ENCODE measurements at regions not wholly inside any gene's neighbourhood (a gene's known extent, or its start where the extent isn't known, plus 50 kb on each side); places are given as distances from the start of the nearest gene placed in this dataset.
"Not testable (repeated sequence)": the region's sequence is repeated elsewhere in the genome, so short reads cannot be mapped to it uniquely, and the experiment has no call there.

DNA sequence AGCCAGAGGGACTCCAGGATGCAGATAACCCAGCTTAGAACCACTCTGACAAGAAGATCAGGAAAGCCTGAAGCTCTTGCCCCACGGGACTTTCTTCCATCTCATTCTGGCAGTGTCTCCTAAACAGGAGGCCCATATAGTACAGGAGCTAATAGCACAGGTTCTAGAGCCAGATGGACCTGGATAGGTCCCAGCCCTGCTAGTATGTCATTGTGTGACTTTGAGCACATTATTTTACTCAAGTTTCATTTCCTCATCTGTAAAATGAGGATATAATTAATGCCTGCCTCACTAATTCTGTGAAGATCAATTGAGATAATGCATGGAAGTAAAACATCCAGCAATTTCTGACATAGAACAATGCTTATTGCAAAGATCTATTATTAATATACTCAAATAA is 66.5 kb upstream of the GZMB start:
- no peak for DNase-seq (ENCODE audit: low spot score in 2 of 2)
- no peaks in the 10 kb centered on the region for H3K9me3 ChIP-seq
- no peaks in the 10 kb centered on the region for H3K36me3 ChIP-seq
- H3K4me3 ChIP-seq = no peak overlapping the region
- no peak for TF ChIP-seq CTCF (IDR thresholded peaks at IDR 0.05)
- TF ChIP-seq POLR2AphosphoS5 (IDR thresholded peaks at IDR 0.05) = no peak
- no peak for TF ChIP-seq POLR2A (IDR thresholded peaks at IDR 0.05)
- H3K27me3 ChIP-seq = no peaks in the 10 kb centered on the region
- no peak overlapping the region for H3K27ac ChIP-seq
- intact Hi-C loops (cut with DNase I; ENCODE audit: low total_unique reads) = no loop called here
- no peaks in the 10 kb centered on the region for H3K4me1 ChIP-seq

- H3K27ac ChIP-seq = no peak overlapping the region
- H3K4me1 ChIP-seq = no peaks in the 10 kb centered on the region
- H3K36me3 ChIP-seq = no peaks in the 10 kb centered on the region
- H3K4me3 ChIP-seq = no peak overlapping the region
- no peaks in the 10 kb centered on the region for H3K27me3 ChIP-seq
- no peaks in the 10 kb centered on the region for H3K9me3 ChIP-seq
- DNase-seq (ENCODE audit: low spot score in 2 of 2) = no peak
- intact Hi-C loops (cut with DNase I; ENCODE audit: low total_unique reads) = no loop called here
- TF ChIP-seq POLR2AphosphoS5 (IDR thresholded peaks at IDR 0.05) = no peak
- no peak for TF ChIP-seq POLR2A (IDR thresholded peaks at IDR 0.05)
- no peak for TF ChIP-seq CTCF (IDR thresholded peaks at IDR 0.05)
Observed at GRCh38 chr14:24699052-24699451, 65.1 kb upstream of the GZMB start.

DNA sequence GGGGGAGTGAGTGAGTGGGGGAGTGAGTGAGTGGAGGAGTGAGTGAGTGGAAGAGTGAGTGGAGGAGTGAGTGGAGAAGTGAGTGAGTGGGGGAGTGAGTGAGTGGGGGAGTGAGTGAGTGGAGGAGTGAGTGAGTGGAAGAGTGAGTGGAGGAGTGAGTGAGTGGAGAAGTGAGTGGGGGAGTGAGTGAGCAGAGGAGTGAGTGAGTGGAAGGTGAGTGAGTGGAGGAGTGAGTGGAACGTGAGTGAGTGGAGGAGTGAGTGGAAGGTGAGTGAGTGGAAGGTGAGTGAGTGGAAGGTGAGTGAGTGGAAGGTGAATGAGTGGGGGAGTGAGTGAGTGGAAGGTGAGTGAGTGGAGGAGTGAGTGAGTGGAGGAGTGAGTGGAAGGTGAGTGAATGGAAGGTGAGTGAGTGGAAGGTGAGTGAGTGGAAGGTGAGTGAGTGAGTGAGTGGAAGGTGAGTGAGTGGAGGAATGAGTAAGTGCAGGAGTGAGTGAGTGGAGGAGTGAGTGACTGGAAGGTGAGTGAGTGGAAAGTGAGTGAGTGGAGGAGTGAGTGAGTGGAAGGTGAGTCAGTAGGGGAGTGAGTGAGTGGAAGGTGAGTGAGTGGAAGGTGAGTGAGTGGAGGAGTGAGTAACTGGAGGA is 62.4 kb upstream of the GZMB start:
- intact Hi-C loops (cut with DNase I; ENCODE audit: low total_unique reads) = not testable (repeated sequence)

DNA sequence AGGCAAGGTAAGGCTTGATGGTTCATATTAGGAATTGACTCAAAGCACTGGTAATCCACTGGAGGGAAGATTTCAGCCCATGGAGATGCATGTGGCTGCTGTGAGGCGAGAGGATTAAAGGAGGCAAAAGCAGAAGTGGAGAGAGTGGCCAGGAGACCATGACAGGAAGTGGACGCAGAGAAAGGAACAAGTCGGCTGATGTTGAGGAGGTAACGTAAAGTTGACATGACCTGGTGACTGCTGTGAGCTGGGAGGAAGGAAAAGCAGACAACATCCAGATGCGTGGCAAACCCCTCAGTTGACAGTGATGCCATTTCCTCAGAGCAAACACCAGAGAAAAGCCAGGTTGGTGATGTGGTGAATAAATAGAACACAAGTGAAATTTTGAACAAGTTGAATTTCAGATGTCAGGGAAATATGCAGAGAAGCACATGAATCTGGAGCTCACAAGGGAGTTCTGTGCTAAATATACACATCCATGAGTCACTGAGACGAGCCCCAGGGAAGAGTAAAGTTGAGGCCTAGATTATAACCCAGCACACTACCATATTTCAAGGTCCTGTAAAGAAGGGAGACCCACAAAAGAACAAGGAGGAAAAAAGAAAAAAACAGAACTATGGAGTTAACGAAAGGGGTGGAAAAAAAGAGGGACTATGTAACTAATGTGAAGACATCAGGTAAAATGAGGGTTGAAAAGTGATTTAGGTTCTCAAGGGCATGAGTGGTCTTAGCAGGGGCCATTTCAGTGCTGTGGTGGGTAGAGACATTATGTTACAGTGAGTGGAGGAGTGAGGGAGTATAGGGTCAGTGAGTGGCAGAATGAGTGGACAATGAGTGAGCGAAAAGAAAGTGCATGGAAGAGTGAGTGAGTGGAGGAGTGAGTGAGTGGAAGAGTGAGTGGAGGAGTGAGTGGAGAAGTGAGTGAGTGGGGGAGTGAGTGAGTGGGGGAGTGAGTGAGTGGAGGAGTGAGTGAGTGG is 61.6 kb upstream of the GZMB start:
- no peaks in the 10 kb centered on the region for H3K36me3 ChIP-seq
- H3K4me3 ChIP-seq = no peak overlapping the region
- TF ChIP-seq POLR2AphosphoS5 (IDR thresholded peaks at IDR 0.05) = no peak
- no peak overlapping the region for H3K27ac ChIP-seq
- H3K27me3 ChIP-seq = no peaks in the 10 kb centered on the region
- intact Hi-C loops (cut with DNase I; ENCODE audit: low total_unique reads) = no loop called here
- DNase-seq (ENCODE audit: low spot score in 2 of 2) = no peak
- no peaks in the 10 kb centered on the region for H3K9me3 ChIP-seq
- no peaks in the 10 kb centered on the region for H3K4me1 ChIP-seq

More for the DNA sequence above, 62.4 kb upstream of the GZMB start:
- not testable (repeated sequence) for H3K27me3 ChIP-seq; H3K9me3 ChIP-seq; H3K27ac ChIP-seq; H3K4me3 ChIP-seq; DNase-seq (ENCODE audit: low spot score in 2 of 2); H3K36me3 ChIP-seq; H3K4me1 ChIP-seq

DNA sequence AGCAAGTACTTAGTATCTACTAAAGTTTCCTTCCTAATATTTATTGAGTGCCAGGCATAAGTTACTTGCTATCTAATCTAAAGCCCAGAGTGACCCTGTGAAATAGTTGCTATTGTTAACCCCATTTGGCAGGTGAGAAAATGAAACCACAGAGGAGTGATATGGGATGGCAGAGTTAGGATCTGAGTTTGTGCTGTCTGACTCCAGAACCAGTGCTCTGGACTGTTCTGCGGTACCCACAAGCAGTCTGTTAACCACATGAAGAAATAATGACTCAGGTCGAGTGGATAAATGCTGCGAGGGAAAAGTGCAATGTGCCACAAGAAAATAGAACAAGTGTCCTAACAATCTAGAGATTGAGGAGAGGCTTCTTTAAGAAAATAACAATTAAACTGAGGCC is 60.7 kb upstream of the GZMB start:
- intact Hi-C loops (cut with DNase I; ENCODE audit: low total_unique reads) = no loop called here
- Histone ChIP-seq H3K27me3 (peaks cover 0 to 3% of the 10 kb centered on the region in 2 donors), H3K9me3 (no peaks in the 10 kb centered on the region), H3K4me1 (no peaks in the 10 kb centered on the region), H3K4me3 (no peak overlapping the region), H3K36me3 (no peaks in the 10 kb centered on the region), H3K27ac (no peak overlapping the region)
- DNase-seq (ENCODE audit: low spot score in 2 of 2) = no peak
- TF ChIP-seq CTCF (IDR thresholded peaks at IDR 0.05) = no peak

GRCh38 chr14:24693983-24694382 is 60.0 kb upstream of the GZMB start:
- H3K27ac ChIP-seq = no peak overlapping the region
- intact Hi-C loops (cut with DNase I; ENCODE audit: low total_unique reads) = no loop called here
- H3K9me3 ChIP-seq = no peaks in the 10 kb centered on the region
- H3K4me3 ChIP-seq = no peak overlapping the region
- H3K27me3 ChIP-seq = peaks cover 0 to 7% of the 10 kb centered on the region in 2 donors
- H3K4me1 ChIP-seq = no peaks in the 10 kb centered on the region
- no peak for DNase-seq (ENCODE audit: low spot score in 2 of 2)
- no peaks in the 10 kb centered on the region for H3K36me3 ChIP-seq
- TF ChIP-seq POLR2A (IDR thresholded peaks at IDR 0.05) (no peak), POLR2AphosphoS5 (IDR thresholded peaks at IDR 0.05) (no peak), CTCF (IDR thresholded peaks at IDR 0.05) (no peak)
